ENCODE measurements at regions not wholly inside any gene's neighbourhood (a gene's known extent, or its start where the extent isn't known, plus 50 kb on each side); places are given as distances from the start of the nearest gene placed in this dataset.

GRCh38 chr2:212667751-212668316, 129.2 kb upstream of the ERBB4 start:
- no peak overlapping the region for H3K4me3 ChIP-seq (ENCODE audit: low read depth, low read length)
- TF ChIP-seq CTCF (IDR thresholded peaks at IDR 0.05; ENCODE audit: insufficient read depth, low read depth, low read length, missing control alignments) = no peak
- no peak for DNase-seq (ENCODE audit: low read depth)

GRCh38 chr2:212665948-212666347, 127.3 kb upstream of the ERBB4 start:
- H3K4me3 ChIP-seq (ENCODE audit: low read depth, low read length) = no peak overlapping the region
- no peak for TF ChIP-seq CTCF (IDR thresholded peaks at IDR 0.05; ENCODE audit: insufficient read depth, low read depth, low read length, missing control alignments)
- no peak for DNase-seq (ENCODE audit: low read depth)

- no peak overlapping the region for H3K4me3 ChIP-seq (ENCODE audit: low read depth, low read length)
- no peak for DNase-seq (ENCODE audit: low read depth)
- TF ChIP-seq CTCF (IDR thresholded peaks at IDR 0.05; ENCODE audit: insufficient read depth, low read depth, low read length, missing control alignments) = no peak
Observed at GRCh38 chr2:212659441-212659840, 120.8 kb upstream of the ERBB4 start.

GRCh38 chr2:212649646-212650045, 111.0 kb upstream of the ERBB4 start:
- no peak overlapping the region for H3K4me3 ChIP-seq (ENCODE audit: low read depth, low read length)
- DNase-seq (ENCODE audit: low read depth) = no peak
- TF ChIP-seq CTCF (IDR thresholded peaks at IDR 0.05; ENCODE audit: insufficient read depth, low read depth, low read length, missing control alignments) = no peak

GRCh38 chr2:212646698-212647366, 108.2 kb upstream of the ERBB4 start:
- H3K4me3 ChIP-seq (ENCODE audit: low read depth, low read length) = no peak overlapping the region
- no peak for TF ChIP-seq CTCF (IDR thresholded peaks at IDR 0.05; ENCODE audit: insufficient read depth, low read depth, low read length, missing control alignments)
- no peak for DNase-seq (ENCODE audit: low read depth)

- H3K4me3 ChIP-seq (ENCODE audit: low read depth, low read length) = no peak overlapping the region
- no peak for DNase-seq (ENCODE audit: low read depth)
- no peak for TF ChIP-seq CTCF (IDR thresholded peaks at IDR 0.05; ENCODE audit: insufficient read depth, low read depth, low read length, missing control alignments)
Observed at GRCh38 chr2:212644195-212644837, 105.7 kb upstream of the ERBB4 start.
